KMS-11 (cell line): ENCODE measurements at regions not wholly inside any gene's neighbourhood (a gene's known extent, or its start where the extent isn't known, plus 50 kb on each side); places are given as distances from the start of the nearest gene placed in this dataset.

Source experiments
- H2AFZ ChIP-seq: fragments of 200-600 bp; sonication (generic); 2 replicates; pipeline ENCODE4 v1.6.1; 2016; ENCODE audit warnings: antibody characterized with exemption, mixed run types, low read depth
- H3K27ac ChIP-seq: fragments of 200-600 bp; sonication (generic); 2 replicates; pipeline ENCODE4 v1.6.1; 2016; ENCODE audit warnings: mild to moderate bottlenecking, mixed run types
- H3K27me3 ChIP-seq: fragments of 200-600 bp; sonication (generic); 2 replicates; pipeline ENCODE4 v1.6.1; 2017; ENCODE audit warnings: mild to moderate bottlenecking, low read depth, mixed run types, moderate library complexity; ENCODE audit not compliant: insufficient read depth
- H3K36me3 ChIP-seq: fragments of 200-600 bp; sonication (generic); 2 replicates; pipeline ENCODE4 v1.6.1; 2017; ENCODE audit warnings: mild to moderate bottlenecking, mixed run types; ENCODE audit not compliant: insufficient read depth
- H3K4me1 ChIP-seq: fragments of 200-600 bp; sonication (generic); 2 replicates; pipeline ENCODE4 v1.6.1; 2016; ENCODE audit warnings: mild to moderate bottlenecking, low read depth, mixed run types; ENCODE audit not compliant: poor library complexity, severe bottlenecking
- H3K4me2 ChIP-seq: fragments of 200-600 bp; sonication (generic); 2 replicates; pipeline ENCODE4 v1.7.0; 2016; ENCODE audit warnings: mild to moderate bottlenecking, mixed run types
- H3K4me3 ChIP-seq: fragments of 200-600 bp; sonication (generic); IDR thresholded peaks from 2 replicates; pipeline ENCODE4 v1.6.1; 2017; ENCODE audit warnings: low read depth, low read length, mixed read lengths; ENCODE audit not compliant: insufficient read depth
- H3K79me2 ChIP-seq: fragments of 200-600 bp; sonication (generic); 2 replicates; pipeline ENCODE4 v1.6.1; 2016; ENCODE audit warnings: low read depth, mixed run types; ENCODE audit not compliant: insufficient read depth
- H3K9ac ChIP-seq: fragments of 200-600 bp; sonication (generic); 2 replicates; pipeline ENCODE4 v1.6.1; 2016; ENCODE audit warnings: mild to moderate bottlenecking, mixed run types
- H4K20me1 ChIP-seq: fragments of 200-600 bp; sonication (generic); 2 replicates; pipeline ENCODE4 v1.6.1; 2016; ENCODE audit warnings: mild to moderate bottlenecking, mixed run types; ENCODE audit not compliant: insufficient read depth
- TF ChIP-seq, protein P1 (sequence below): fragments of 200-600 bp; sonication (generic); conservative IDR thresholded peaks from 2 replicates; pipeline ENCODE4 v1.6.1; 2017; ENCODE audit warnings: low read depth, mild to moderate bottlenecking, antibody characterized with exemption, low read length, moderate library complexity, mixed read lengths

DNA sequence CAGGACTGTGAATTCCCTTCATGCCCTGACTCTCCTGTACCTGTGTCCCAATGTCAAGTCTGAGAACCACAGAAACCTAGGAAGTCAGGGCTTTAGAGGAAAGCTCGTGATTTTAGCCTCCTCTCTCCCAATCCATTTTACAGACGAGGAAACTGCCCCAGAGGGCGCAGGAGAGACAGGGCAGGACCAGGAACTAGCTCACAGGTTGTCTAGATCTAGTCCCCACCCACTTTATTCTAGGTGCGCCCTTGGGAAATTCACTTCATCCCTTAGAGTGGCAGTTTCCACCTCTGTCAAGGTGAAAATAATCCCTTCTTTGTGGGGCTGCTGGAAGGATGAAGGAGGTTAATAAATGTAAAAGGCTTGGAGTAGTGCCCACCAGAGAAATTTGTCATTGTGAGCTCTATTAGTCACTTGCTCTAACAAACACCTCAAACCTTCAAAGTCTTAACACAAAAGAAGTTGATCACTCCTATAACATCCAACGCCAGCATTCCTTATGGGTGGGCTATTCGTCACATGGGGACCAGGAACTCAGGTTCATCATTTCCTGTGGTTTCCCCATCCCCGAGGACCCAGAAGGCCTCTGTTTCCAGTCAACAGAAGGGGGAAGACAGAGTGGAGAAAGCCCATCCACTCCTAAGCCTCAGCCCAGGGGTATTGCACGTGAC, 282.3 kb downstream of the XXYLT1 start:
- H2AFZ ChIP-seq, result no peak overlapping the region
- H4K20me1 ChIP-seq, result no peaks in the 10 kb centered on the region
- H3K9ac ChIP-seq, result no peak overlapping the region
- H3K27me3 ChIP-seq, result no peaks in the 10 kb centered on the region
- no peaks in the 10 kb centered on the region for H3K79me2 ChIP-seq
- H3K27ac ChIP-seq, result no peak overlapping the region
- TF ChIP-seq, protein P1, sequence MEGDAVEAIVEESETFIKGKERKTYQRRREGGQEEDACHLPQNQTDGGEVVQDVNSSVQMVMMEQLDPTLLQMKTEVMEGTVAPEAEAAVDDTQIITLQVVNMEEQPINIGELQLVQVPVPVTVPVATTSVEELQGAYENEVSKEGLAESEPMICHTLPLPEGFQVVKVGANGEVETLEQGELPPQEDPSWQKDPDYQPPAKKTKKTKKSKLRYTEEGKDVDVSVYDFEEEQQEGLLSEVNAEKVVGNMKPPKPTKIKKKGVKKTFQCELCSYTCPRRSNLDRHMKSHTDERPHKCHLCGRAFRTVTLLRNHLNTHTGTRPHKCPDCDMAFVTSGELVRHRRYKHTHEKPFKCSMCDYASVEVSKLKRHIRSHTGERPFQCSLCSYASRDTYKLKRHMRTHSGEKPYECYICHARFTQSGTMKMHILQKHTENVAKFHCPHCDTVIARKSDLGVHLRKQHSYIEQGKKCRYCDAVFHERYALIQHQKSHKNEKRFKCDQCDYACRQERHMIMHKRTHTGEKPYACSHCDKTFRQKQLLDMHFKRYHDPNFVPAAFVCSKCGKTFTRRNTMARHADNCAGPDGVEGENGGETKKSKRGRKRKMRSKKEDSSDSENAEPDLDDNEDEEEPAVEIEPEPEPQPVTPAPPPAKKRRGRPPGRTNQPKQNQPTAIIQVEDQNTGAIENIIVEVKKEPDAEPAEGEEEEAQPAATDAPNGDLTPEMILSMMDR, result no peak
- no peak overlapping the region for H3K4me3 ChIP-seq
- H3K4me1 ChIP-seq, result no peaks in the 10 kb centered on the region
- H3K36me3 ChIP-seq, result no peaks in the 10 kb centered on the region
- H3K4me2 ChIP-seq, result no peak overlapping the region

DNA sequence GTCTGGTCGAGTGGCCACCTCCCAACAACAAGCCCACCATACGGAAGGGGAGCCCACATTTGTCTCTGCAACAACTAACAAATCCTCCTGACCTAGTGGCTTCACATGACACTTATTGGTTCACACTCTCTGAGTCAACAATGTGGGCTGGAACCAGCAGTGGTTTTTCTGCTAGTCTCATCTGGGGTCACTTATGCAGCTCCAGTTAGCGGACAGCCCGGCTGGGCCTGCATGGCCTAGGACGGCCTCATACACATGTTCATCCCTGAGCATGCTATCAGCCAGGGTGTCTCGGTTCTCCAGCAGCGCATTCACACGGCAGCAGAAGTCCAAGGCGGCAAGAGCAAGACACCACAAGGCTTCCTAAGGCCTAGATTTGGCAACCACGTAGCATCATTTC, 281.7 kb downstream of the XXYLT1 start:
- Histone ChIP-seq H3K36me3 (no peaks in the 10 kb centered on the region), H4K20me1 (no peaks in the 10 kb centered on the region), H3K79me2 (no peaks in the 10 kb centered on the region), H3K4me1 (no peaks in the 10 kb centered on the region), H3K9ac (no peak overlapping the region), H3K4me3 (no peak overlapping the region), H3K27me3 (no peaks in the 10 kb centered on the region), H3K4me2 (no peak overlapping the region), H2AFZ (no peak overlapping the region), H3K27ac (no peak overlapping the region)
- TF ChIP-seq, protein P1, result no peak

DNA sequence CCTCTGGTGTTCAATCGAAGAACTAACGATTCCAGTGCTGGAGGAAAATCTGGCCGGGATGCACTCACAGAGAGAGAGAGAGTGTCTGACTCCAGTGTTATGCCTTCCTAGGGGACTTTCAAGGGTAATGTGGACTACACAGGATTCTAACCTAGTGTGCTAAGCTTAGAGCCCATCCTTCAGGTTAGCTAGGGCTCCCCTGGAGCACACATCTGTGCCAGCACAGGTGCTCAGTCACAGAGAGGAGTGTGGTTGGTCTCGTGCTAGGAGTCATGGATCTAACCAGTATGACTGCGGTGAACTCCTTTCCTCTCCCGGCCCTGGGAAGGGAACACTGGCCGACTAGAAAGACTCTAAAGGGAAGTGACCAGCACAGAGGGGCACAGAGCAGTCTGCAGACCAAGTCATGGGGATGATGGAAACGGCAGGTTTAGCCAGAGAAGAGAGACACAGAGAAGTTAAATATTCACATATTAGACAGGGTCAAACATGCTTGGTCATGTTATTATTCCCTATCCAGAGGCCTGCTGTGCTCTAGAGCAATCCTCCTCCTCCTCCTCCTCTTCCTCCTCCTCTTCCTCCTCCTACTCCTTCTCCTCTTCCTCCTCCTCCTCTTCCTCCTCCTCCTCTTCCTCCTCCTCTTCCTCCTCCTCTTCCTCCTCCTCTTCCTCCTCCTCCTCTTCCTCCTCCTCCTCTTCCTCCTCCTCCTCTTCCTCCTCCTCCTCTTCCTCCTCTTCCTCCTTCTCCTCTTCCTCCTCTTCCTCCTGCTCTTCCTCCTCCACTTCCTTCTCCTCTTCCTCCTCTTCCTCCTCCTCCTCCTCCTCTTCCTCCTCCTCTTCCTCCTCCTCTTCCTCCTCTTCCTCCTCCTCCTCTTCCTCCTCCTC, 280.3 kb downstream of the XXYLT1 start:
- H3K79me2 ChIP-seq, result no peaks in the 10 kb centered on the region
- H3K27ac ChIP-seq, result no peak overlapping the region
- TF ChIP-seq, protein P1, result no peak
- no peaks in the 10 kb centered on the region for H3K27me3 ChIP-seq
- no peak overlapping the region for H3K9ac ChIP-seq
- no peaks in the 10 kb centered on the region for H4K20me1 ChIP-seq
- H2AFZ ChIP-seq, result no peak overlapping the region
- no peaks in the 10 kb centered on the region for H3K36me3 ChIP-seq
- no peak overlapping the region for H3K4me3 ChIP-seq
- no peaks in the 10 kb centered on the region for H3K4me1 ChIP-seq
- no peak overlapping the region for H3K4me2 ChIP-seq

DNA sequence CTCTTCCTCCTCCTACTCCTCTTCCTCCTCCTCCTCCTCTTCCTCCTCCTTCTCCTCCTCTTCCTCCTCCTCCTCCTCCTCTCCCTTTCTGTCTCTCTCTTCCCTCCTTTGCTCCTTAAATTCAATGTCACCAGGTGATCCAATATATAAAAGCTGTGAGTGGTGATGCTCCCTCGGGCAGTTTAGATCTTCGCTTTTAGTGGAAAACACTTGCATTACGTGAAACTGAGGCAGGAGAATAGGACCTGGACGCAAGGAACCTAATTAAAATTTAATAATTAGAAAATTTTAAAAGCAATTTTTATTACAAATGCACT, 279.7 kb downstream of the XXYLT1 start:
- Histone ChIP-seq H4K20me1 (no peaks in the 10 kb centered on the region), H3K4me1 (no peaks in the 10 kb centered on the region), H3K27me3 (no peaks in the 10 kb centered on the region), H3K4me3 (no peak overlapping the region), H3K9ac (no peak overlapping the region), H3K4me2 (no peak overlapping the region), H2AFZ (no peak overlapping the region), H3K27ac (no peak overlapping the region), H3K79me2 (no peaks in the 10 kb centered on the region), H3K36me3 (no peaks in the 10 kb centered on the region)
- TF ChIP-seq, protein P1, result no peak
